WTC11 (cell line): ENCODE measurements at regions not wholly inside any gene's neighbourhood (a gene's known extent, or its start where the extent isn't known, plus 50 kb on each side); places are given as distances from the start of the nearest gene placed in this dataset.

ENCODE experiments used
- ATAC-seq: fragments of 200-7000 bp; cut with Tn5 transposase; 2 replicates; pipeline ENCODE4 v1.10.0; 2021; ENCODE audit warnings: mild to moderate bottlenecking, moderate library complexity
- CTCF ChIA-PET: fragments of 300-600 bp; sonication (Branson Sonifier 250); formaldehyde crosslinking; loops from one replicate; lab custom pipeline; 2021; ENCODE audit warnings: antibody characterized with exemption; lab: Charles Lee
- POLR2A ChIA-PET: fragments of 350-600 bp; sonication (Branson Sonifier 250); formaldehyde crosslinking; loops from one replicate; lab custom pipeline; 2021; ENCODE audit warnings: antibody characterized with exemption; lab: Charles Lee
- DNase-seq: peaks from one replicate; pipeline ENCODE4 v3.0.0; 2021; ENCODE audit warnings: low spot score
- H3K27ac Mint-ChIP-seq: 2 replicates; pipeline ENCODE4 v1.8.0; 2021; ENCODE audit warnings: mixed read lengths
- H3K27me3 Mint-ChIP-seq: 2 replicates; pipeline ENCODE4 v1.8.0; 2021; ENCODE audit warnings: low read depth, mild to moderate bottlenecking, moderate library complexity, mixed read lengths
- H3K36me3 Mint-ChIP-seq: 2 replicates; pipeline ENCODE4 v1.8.0; 2021; ENCODE audit warnings: mixed read lengths
- H3K4me1 Mint-ChIP-seq: 2 replicates; pipeline ENCODE4 v1.8.0; 2022; ENCODE audit warnings: mixed read lengths
- H3K4me3 Mint-ChIP-seq: 2 replicates; pipeline ENCODE4 v1.8.0; 2021; ENCODE audit warnings: mild to moderate bottlenecking, moderate library complexity, mixed read lengths
- H3K9me3 Mint-ChIP-seq: 2 replicates; pipeline ENCODE4 v1.8.0; 2021; ENCODE audit warnings: mixed read lengths
- CREM ChIP-seq: sonication (generic); formaldehyde crosslinking; IDR thresholded peaks from 2 replicates; pipeline ENCODE4 v1.8.1; 2022; ENCODE audit warnings: mild to moderate bottlenecking, missing genetic modification reagents, moderate library complexity
- FOXK1 ChIP-seq: sonication (generic); formaldehyde crosslinking; IDR thresholded peaks from 2 replicates; pipeline ENCODE4 v1.8.0; 2022; ENCODE audit warnings: mild to moderate bottlenecking, moderate library complexity, missing genetic modification reagents
- GRHL2 ChIP-seq: fragments of 250-450 bp; sonication (Bioruptor Pico); IDR thresholded peaks from 2 replicates; pipeline ENCODE4 v1.8.0; 2022; ENCODE audit warnings: mild to moderate bottlenecking, moderate library complexity; ENCODE audit not compliant: insufficient replicate concordance, severe bottlenecking
- NFYB ChIP-seq: sonication (generic); formaldehyde crosslinking; conservative IDR thresholded peaks from 2 replicates; pipeline ENCODE4 v1.8.0; 2022; ENCODE audit warnings: low read depth, missing genetic modification reagents
- NR2C2 ChIP-seq: sonication (generic); formaldehyde crosslinking; IDR thresholded peaks from 2 replicates; pipeline ENCODE4 v1.8.0; 2022; ENCODE audit warnings: mild to moderate bottlenecking, missing genetic modification reagents
- NR3C1 ChIP-seq: sonication (generic); formaldehyde crosslinking; conservative IDR thresholded peaks from 2 replicates; pipeline ENCODE4 v1.8.1; 2023; ENCODE audit warnings: low read depth, mild to moderate bottlenecking, missing genetic modification reagents
- RORB ChIP-seq: fragments of 250-450 bp; sonication (Bioruptor Pico); IDR thresholded peaks from 2 replicates; pipeline ENCODE4 v1.9.0; 2021; ENCODE audit warnings: mild to moderate bottlenecking
- SP1 ChIP-seq: sonication (generic); formaldehyde crosslinking; conservative IDR thresholded peaks from 2 replicates; pipeline ENCODE4 v1.8.1; 2022; ENCODE audit warnings: missing genetic modification reagents
- TEAD4 ChIP-seq: sonication (generic); formaldehyde crosslinking; IDR thresholded peaks from 2 replicates; pipeline ENCODE4 v1.8.0; 2022; ENCODE audit warnings: mild to moderate bottlenecking, missing genetic modification reagents
- USF2 ChIP-seq: sonication (generic); formaldehyde crosslinking; IDR thresholded peaks from 2 replicates; pipeline ENCODE4 v1.8.1; 2023; ENCODE audit warnings: mild to moderate bottlenecking, missing genetic modification reagents, moderate library complexity
- ZBTB43 ChIP-seq: sonication (generic); formaldehyde crosslinking; IDR thresholded peaks from 2 replicates; pipeline ENCODE4 v1.8.1; 2023; ENCODE audit warnings: mild to moderate bottlenecking, missing genetic modification reagents
- ZMAT4 ChIP-seq: fragments of 250-450 bp; sonication (Bioruptor Pico); IDR thresholded peaks from 2 replicates; pipeline ENCODE4 v1.9.0; 2021; ENCODE audit warnings: mild to moderate bottlenecking
- ZNF263 ChIP-seq: sonication (generic); formaldehyde crosslinking; IDR thresholded peaks from 2 replicates; pipeline ENCODE4 v1.8.1; 2022; ENCODE audit warnings: low read depth, mild to moderate bottlenecking, moderate library complexity, missing genetic modification reagents
- ZNF281 ChIP-seq: sonication (generic); formaldehyde crosslinking; IDR thresholded peaks from 2 replicates; pipeline ENCODE4 v1.8.0; 2023; ENCODE audit warnings: mild to moderate bottlenecking, missing genetic modification reagents
- ZNF317 ChIP-seq: sonication (generic); formaldehyde crosslinking; IDR thresholded peaks from 2 replicates; pipeline ENCODE4 v1.8.1; 2023; ENCODE audit warnings: low read depth, mild to moderate bottlenecking, moderate library complexity, missing genetic modification reagents, borderline replicate concordance
- ZNF416 ChIP-seq: fragments of 250-450 bp; sonication (Bioruptor Pico); IDR thresholded peaks from 2 replicates; pipeline ENCODE4 v1.9.0; 2021; ENCODE audit warnings: mild to moderate bottlenecking, inconsistent platforms
- TF ChIP-seq, protein P1 (sequence below): sonication (generic); formaldehyde crosslinking; IDR thresholded peaks from 2 replicates; pipeline ENCODE4 v1.8.1; 2022; ENCODE audit warnings: low read depth, missing genetic modification reagents, borderline replicate concordance
- TF ChIP-seq, protein P2 (sequence below): sonication (generic); formaldehyde crosslinking; IDR thresholded peaks from 2 replicates; pipeline ENCODE4 v1.8.1; 2023; ENCODE audit warnings: mild to moderate bottlenecking, missing genetic modification reagents

- Mint-ChIP-seq H3K27me3 (peaks cover 23% of the 10 kb centered on the region), H3K36me3 (no peaks in the 10 kb centered on the region), H3K4me3 (no peak overlapping the region), H3K27ac (no peak overlapping the region), H3K4me1 (no peaks in the 10 kb centered on the region), H3K9me3 (peaks cover 15% of the 10 kb centered on the region)
- ChIA-PET POLR2A (no interaction called here), CTCF (no interaction called here)
- ATAC-seq (no peak), DNase-seq (no peak)
- TF ChIP-seq ZNF317: no peak
- no peak for TF ChIP-seq NR3C1 (CRISPR knock-in tag)
- no peak for TF ChIP-seq SP1 (CRISPR knock-in tag)
- TF ChIP-seq CREM (CRISPR knock-in tag): no peak
- no peak for TF ChIP-seq ZMAT4 (CRISPR knock-in tag)
- no peak for TF ChIP-seq USF2 (CRISPR knock-in tag)
- TF ChIP-seq ZNF263 (CRISPR knock-in tag): no peak
Observed at GRCh38 chr4:189304167-189304566, 636.5 kb upstream of the FRG1 start.

DNA sequence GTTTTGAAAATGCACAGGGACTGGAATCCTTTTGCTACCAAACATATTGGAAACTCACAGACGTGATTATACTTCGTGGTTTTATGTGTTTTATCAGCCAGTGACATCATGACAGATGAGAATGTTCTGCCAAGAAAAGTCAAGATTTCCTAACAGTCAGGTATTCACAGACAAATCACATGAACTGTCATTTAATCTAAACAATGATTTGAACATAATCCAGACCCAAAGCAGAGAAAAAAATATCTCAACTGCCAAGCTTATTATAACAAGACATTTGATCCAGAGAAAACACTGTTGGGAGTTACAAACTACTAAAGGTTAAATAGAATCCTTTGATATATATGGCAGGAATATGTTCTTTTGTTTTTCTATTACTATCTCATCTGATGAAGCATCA is 635.9 kb upstream of the FRG1 start:
- DNase-seq (no peak), ATAC-seq (no peak)
- TF ChIP-seq ZBTB43 (CRISPR knock-in tag): no peak
- TF ChIP-seq FOXK1: no peak
- TF ChIP-seq NR2C2 (CRISPR knock-in tag): no peak
- TF ChIP-seq, protein P1, sequence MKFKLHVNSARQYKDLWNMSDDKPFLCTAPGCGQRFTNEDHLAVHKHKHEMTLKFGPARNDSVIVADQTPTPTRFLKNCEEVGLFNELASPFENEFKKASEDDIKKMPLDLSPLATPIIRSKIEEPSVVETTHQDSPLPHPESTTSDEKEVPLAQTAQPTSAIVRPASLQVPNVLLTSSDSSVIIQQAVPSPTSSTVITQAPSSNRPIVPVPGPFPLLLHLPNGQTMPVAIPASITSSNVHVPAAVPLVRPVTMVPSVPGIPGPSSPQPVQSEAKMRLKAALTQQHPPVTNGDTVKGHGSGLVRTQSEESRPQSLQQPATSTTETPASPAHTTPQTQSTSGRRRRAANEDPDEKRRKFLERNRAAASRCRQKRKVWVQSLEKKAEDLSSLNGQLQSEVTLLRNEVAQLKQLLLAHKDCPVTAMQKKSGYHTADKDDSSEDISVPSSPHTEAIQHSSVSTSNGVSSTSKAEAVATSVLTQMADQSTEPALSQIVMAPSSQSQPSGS (CRISPR knock-in tag): no peak
- TF ChIP-seq ZNF281: no peak
- no peak for TF ChIP-seq NFYB (CRISPR knock-in tag)
- TF ChIP-seq, protein P2, sequence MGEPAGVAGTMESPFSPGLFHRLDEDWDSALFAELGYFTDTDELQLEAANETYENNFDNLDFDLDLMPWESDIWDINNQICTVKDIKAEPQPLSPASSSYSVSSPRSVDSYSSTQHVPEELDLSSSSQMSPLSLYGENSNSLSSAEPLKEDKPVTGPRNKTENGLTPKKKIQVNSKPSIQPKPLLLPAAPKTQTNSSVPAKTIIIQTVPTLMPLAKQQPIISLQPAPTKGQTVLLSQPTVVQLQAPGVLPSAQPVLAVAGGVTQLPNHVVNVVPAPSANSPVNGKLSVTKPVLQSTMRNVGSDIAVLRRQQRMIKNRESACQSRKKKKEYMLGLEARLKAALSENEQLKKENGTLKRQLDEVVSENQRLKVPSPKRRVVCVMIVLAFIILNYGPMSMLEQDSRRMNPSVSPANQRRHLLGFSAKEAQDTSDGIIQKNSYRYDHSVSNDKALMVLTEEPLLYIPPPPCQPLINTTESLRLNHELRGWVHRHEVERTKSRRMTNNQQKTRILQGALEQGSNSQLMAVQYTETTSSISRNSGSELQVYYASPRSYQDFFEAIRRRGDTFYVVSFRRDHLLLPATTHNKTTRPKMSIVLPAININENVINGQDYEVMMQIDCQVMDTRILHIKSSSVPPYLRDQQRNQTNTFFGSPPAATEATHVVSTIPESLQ: no peak
- no peak for TF ChIP-seq RORB
- TF ChIP-seq ZNF416: no peak
- TF ChIP-seq TEAD4: no peak
- TF ChIP-seq GRHL2 (CRISPR knock-in tag): no peak
- H3K36me3 Mint-ChIP-seq: no peaks in the 10 kb centered on the region
- no peaks in the 10 kb centered on the region for H3K4me1 Mint-ChIP-seq
- ChIA-PET POLR2A (no interaction called here), CTCF (no interaction called here)
- H3K4me3 Mint-ChIP-seq: no peak overlapping the region
- no peak overlapping the region for H3K27ac Mint-ChIP-seq
- peaks cover 15% of the 10 kb centered on the region for H3K9me3 Mint-ChIP-seq
- H3K27me3 Mint-ChIP-seq: peaks cover 23% of the 10 kb centered on the region
